Smooth muscle cell (in vitro differentiated cells): ENCODE measurements at regions not wholly inside any gene's neighbourhood (a gene's known extent, or its start where the extent isn't known, plus 50 kb on each side); places are given as distances from the start of the nearest gene placed in this dataset.

Experiments
- DNase-seq: peaks from one replicate; lab custom pipeline; 2025; ENCODE audit not compliant: unreplicated experiment; lab: John Stamatoyannopoulos, UW
- H2AFZ ChIP-seq: fragments of 200-600 bp; sonication (generic); 2 replicates; pipeline ENCODE4 v1.6.0; 2016; ENCODE audit warnings: antibody characterized with exemption, low read depth, mild to moderate bottlenecking
- H3F3A ChIP-seq: fragments of 200-600 bp; sonication (generic); 2 replicates; pipeline ENCODE4 v1.6.0; 2017; ENCODE audit warnings: antibody characterized with exemption, low read depth
- H3K27ac ChIP-seq: fragments of 200-600 bp; sonication (generic); 2 replicates; pipeline ENCODE4 v1.5.1; 2016; ENCODE audit warnings: low read depth, mild to moderate bottlenecking
- H3K27me3 ChIP-seq: fragments of 200-600 bp; sonication (generic); 2 replicates; pipeline ENCODE4 v1.6.1; 2016; ENCODE audit warnings: low read depth, mild to moderate bottlenecking
- H3K36me3 ChIP-seq: fragments of 200-600 bp; sonication (generic); 2 replicates; pipeline ENCODE4 v1.5.1; 2016; ENCODE audit warnings: low read depth
- H3K4me1 ChIP-seq: fragments of 200-600 bp; sonication (generic); 2 replicates; pipeline ENCODE4 v1.5.1; 2016; ENCODE audit warnings: low read depth
- H3K4me2 ChIP-seq: fragments of 200-600 bp; sonication (generic); 2 replicates; pipeline ENCODE4 v1.6.0; 2016; ENCODE audit warnings: mild to moderate bottlenecking
- H3K4me3 ChIP-seq: fragments of 200-600 bp; sonication (generic); 2 replicates; pipeline ENCODE4 v1.5.1; 2016; ENCODE audit warnings: mild to moderate bottlenecking
- H3K79me2 ChIP-seq: fragments of 200-600 bp; sonication (generic); 2 replicates; pipeline ENCODE4 v1.6.0; 2016; ENCODE audit warnings: low read depth, mild to moderate bottlenecking
- H3K9ac ChIP-seq: fragments of 200-600 bp; sonication (generic); 2 replicates; pipeline ENCODE4 v1.6.0; 2016; ENCODE audit warnings: low read depth
- H3K9me3 ChIP-seq: fragments of 200-600 bp; sonication (generic); replicated peaks from 2 replicates; pipeline ENCODE4 v1.5.1; 2016; ENCODE audit warnings: low read depth
- H4K20me1 ChIP-seq: fragments of 200-600 bp; sonication (generic); 2 replicates; pipeline ENCODE4 v1.6.0; 2016; ENCODE audit warnings: low read depth
- CTCF ChIP-seq: fragments of 200-600 bp; sonication (generic); IDR thresholded peaks from 2 replicates; pipeline ENCODE4 v1.5.1; 2017; ENCODE audit warnings: borderline replicate concordance, mild to moderate bottlenecking, antibody characterized with exemption; ENCODE audit not compliant: insufficient read depth, poor library complexity, severe bottlenecking
- WGBS: methylation state at CpG from one replicate; pipeline ENCODE4 v1.1.7; 2016; ENCODE audit warnings: low lambda C conversion rate; 5-methylcytosine and 5-hydroxymethylcytosine counted together

- no peaks in the 10 kb centered on the region for H3K4me1 ChIP-seq
- no peaks in the 10 kb centered on the region for H3K79me2 ChIP-seq
- H3K4me3 ChIP-seq, result no peak overlapping the region
- no peak overlapping the region for H3K9ac ChIP-seq
- no peak for TF ChIP-seq CTCF
- no peak for DNase-seq
- no peak overlapping the region for H3K4me2 ChIP-seq
- WGBS, result 83% methylated on average over 5 of the region's 5 CpGs
- H3K27ac ChIP-seq, result no peak overlapping the region
- H2AFZ ChIP-seq, result no peak overlapping the region
- no peaks in the 10 kb centered on the region for H3K36me3 ChIP-seq
- no peaks in the 10 kb centered on the region for H3K27me3 ChIP-seq
- no peaks in the 10 kb centered on the region for H4K20me1 ChIP-seq
- no peaks in the 10 kb centered on the region for H3K9me3 ChIP-seq
- no peaks in the 10 kb centered on the region for H3F3A ChIP-seq
These were observed 809.2 kb downstream of the TBC1D22A start for GRCh38 chr22:47571616-47572015.

GRCh38 chr22:47570851-47571250 is 808.4 kb downstream of the TBC1D22A start:
- Histone ChIP-seq H2AFZ (no peak overlapping the region), H3K9ac (no peak overlapping the region), H4K20me1 (no peaks in the 10 kb centered on the region), H3K36me3 (no peaks in the 10 kb centered on the region), H3K27ac (no peak overlapping the region), H3K9me3 (peaks cover 4% of the 10 kb centered on the region), H3K4me1 (no peaks in the 10 kb centered on the region), H3K4me2 (no peak overlapping the region), H3K27me3 (no peaks in the 10 kb centered on the region), H3K4me3 (no peak overlapping the region), H3K79me2 (no peaks in the 10 kb centered on the region), H3F3A (no peaks in the 10 kb centered on the region)
- WGBS, result 64% methylated on average over 5 of the region's 5 CpGs
- no peak for TF ChIP-seq CTCF
- DNase-seq, result no peak

- TF ChIP-seq CTCF, result no peak
- no peak overlapping the region for H3K9ac ChIP-seq
- no peak overlapping the region for H3K27ac ChIP-seq
- 73% methylated on average over 14 of the region's 14 CpGs for WGBS
- DNase-seq, result no peak
- H4K20me1 ChIP-seq, result no peaks in the 10 kb centered on the region
- H3K9me3 ChIP-seq, result peaks cover 4% of the 10 kb centered on the region
- no peak overlapping the region for H3K4me2 ChIP-seq
- H3K4me3 ChIP-seq, result no peak overlapping the region
- no peaks in the 10 kb centered on the region for H3K27me3 ChIP-seq
- no peaks in the 10 kb centered on the region for H3F3A ChIP-seq
- no peaks in the 10 kb centered on the region for H3K36me3 ChIP-seq
- no peak overlapping the region for H2AFZ ChIP-seq
- no peaks in the 10 kb centered on the region for H3K4me1 ChIP-seq
- no peaks in the 10 kb centered on the region for H3K79me2 ChIP-seq
These were observed 807.8 kb downstream of the TBC1D22A start for GRCh38 chr22:47570300-47570685.

- no peak for TF ChIP-seq CTCF
- DNase-seq, result no peak
These were observed 807.2 kb downstream of the TBC1D22A start for GRCh38 chr22:47569389-47570299.

More at GRCh38 chr22:47569389-47570299, 807.2 kb downstream of the TBC1D22A start:
- Histone ChIP-seq H3K4me3 (no peak overlapping the region), H3K36me3 (no peaks in the 10 kb centered on the region), H3F3A (no peaks in the 10 kb centered on the region), H2AFZ (no peak overlapping the region), H4K20me1 (no peaks in the 10 kb centered on the region), H3K79me2 (no peaks in the 10 kb centered on the region), H3K9ac (no peak overlapping the region), H3K27me3 (no peaks in the 10 kb centered on the region), H3K9me3 (peaks cover 4% of the 10 kb centered on the region), H3K27ac (no peak overlapping the region), H3K4me2 (no peak overlapping the region), H3K4me1 (no peaks in the 10 kb centered on the region)
- 75% methylated on average over 17 of the region's 17 CpGs for WGBS
